HEK293 (cell line): ENCODE measurements at regions not wholly inside any gene's neighbourhood (a gene's known extent, or its start where the extent isn't known, plus 50 kb on each side); places are given as distances from the start of the nearest gene placed in this dataset.
"Not testable (repeated sequence)": the region's sequence is repeated elsewhere in the genome, so short reads cannot be mapped to it uniquely, and the experiment has no call there.

ENCODE experiments used
- CTCF ChIA-PET: fragments of 350-600 bp; formaldehyde crosslinking; extraction: SDS; loops from one replicate; lab custom pipeline; 2021; ENCODE audit warnings: antibody characterized with exemption; lab: Yijun Ruan, JAX
- POLR2A ChIA-PET: fragments of 300-600 bp; formaldehyde crosslinking; extraction: SDS; loops from one replicate; lab custom pipeline; 2020; ENCODE audit warnings: antibody characterized with exemption, inconsistent platforms; lab: Yijun Ruan, JAX
- H3K27ac ChIP-seq: fragments of 200-500 bp; sonication (Bioruptor generic); 2 replicates; pipeline ENCODE4 v1.5.1; 2014; ENCODE audit warnings: low read depth, low read length, control low read depth, inconsistent platforms; ENCODE audit errors: extremely low read depth
- H3K36me3 ChIP-seq, 2 experiments: fragments of 200-500 bp in 1 of 2; sonication (Bioruptor generic) in 1 of 2; 1 replicate in 1 of 2; 2 replicates in 1 of 2; pipeline ENCODE4 v1.5.1; 2014 to 2017; ENCODE audit warnings: inconsistent platforms in 2 of 2, low read length in 2 of 2; ENCODE audit not compliant: control insufficient read depth in 2 of 2, insufficient read depth in 1 of 2
- H3K4me1 ChIP-seq: fragments of 200-500 bp; sonication (Bioruptor generic); 2 replicates; pipeline ENCODE4 v1.5.1; 2014; ENCODE audit warnings: mild to moderate bottlenecking, low read length, inconsistent platforms; ENCODE audit not compliant: control insufficient read depth, insufficient read depth
- H3K4me3 ChIP-seq: 2 replicates; pipeline ENCODE4 v1.5.1; 2011; ENCODE audit warnings: low read depth, mild to moderate bottlenecking, control low read depth, low read length, moderate library complexity
- H3K9me3 ChIP-seq: fragments of 200-500 bp; sonication (Bioruptor generic); 2 replicates; pipeline ENCODE4 v1.5.1; 2014; ENCODE audit warnings: low read depth, low read length, inconsistent platforms; ENCODE audit not compliant: control insufficient read depth, insufficient read depth
- HOXD13 ChIP-seq: sonication (generic); formaldehyde crosslinking; IDR thresholded peaks from 2 replicates; pipeline ENCODE4 v1.8.0; 2022; ENCODE audit warnings: missing genetic modification reagents, borderline replicate concordance
- KLF7 ChIP-seq: fragments of 450-650 bp; formaldehyde crosslinking; IDR thresholded peaks from 2 replicates; pipeline ENCODE4 v1.5.1; 2016; ENCODE audit warnings: missing biosample characterization, missing genetic modification characterization, borderline replicate concordance
- KLF8 ChIP-seq: fragments of 450-650 bp; formaldehyde crosslinking; IDR thresholded peaks from 2 replicates; pipeline ENCODE4 v1.5.1; 2016; ENCODE audit warnings: missing biosample characterization, missing genetic modification characterization
- SETDB1 ChIP-seq: IDR thresholded peaks from one replicate; pipeline ENCODE4 v1.6.1; 2017; ENCODE audit warnings: mild to moderate bottlenecking, low read length, moderate library complexity, mixed read lengths; ENCODE audit not compliant: insufficient read length
- ZNF514 ChIP-seq: fragments of 450-650 bp; formaldehyde crosslinking; IDR thresholded peaks from 2 replicates; pipeline ENCODE4 v1.5.1; 2016; ENCODE audit warnings: missing biosample characterization, missing genetic modification characterization
- ZNF530 ChIP-seq: fragments of 450-650 bp; formaldehyde crosslinking; IDR thresholded peaks from 2 replicates; pipeline ENCODE4 v1.5.1; 2016; ENCODE audit warnings: low read depth, missing biosample characterization, missing genetic modification characterization
- ZNF544 ChIP-seq: fragments of 450-650 bp; formaldehyde crosslinking; IDR thresholded peaks from 2 replicates; pipeline ENCODE4 v1.5.0; 2017; ENCODE audit warnings: missing biosample characterization, missing genetic modification characterization
- ZNF585B ChIP-seq: fragments of 450-650 bp; formaldehyde crosslinking; IDR thresholded peaks from 2 replicates; pipeline ENCODE4 v1.5.1; 2016; ENCODE audit warnings: missing biosample characterization, missing genetic modification characterization
- ZNF777 ChIP-seq: fragments of 450-650 bp; formaldehyde crosslinking; IDR thresholded peaks from 2 replicates; pipeline ENCODE4 v1.5.1; 2017; ENCODE audit warnings: missing biosample characterization, missing genetic modification characterization, borderline replicate concordance
- TF ChIP-seq, protein P1 (sequence below): fragments of 450-650 bp; formaldehyde crosslinking; IDR thresholded peaks from 2 replicates; pipeline ENCODE4 v1.5.1; 2016; ENCODE audit warnings: missing biosample characterization, missing genetic modification characterization
- TF ChIP-seq, protein P2 (sequence below): fragments of 450-650 bp; formaldehyde crosslinking; IDR thresholded peaks from 2 replicates; pipeline ENCODE4 v1.5.1; 2016; ENCODE audit warnings: missing biosample characterization, missing genetic modification characterization
- TF ChIP-seq, protein P3 (sequence below): fragments of 450-650 bp; formaldehyde crosslinking; IDR thresholded peaks from 2 replicates; pipeline ENCODE4 v1.5.1; 2016; ENCODE audit warnings: missing biosample characterization, missing genetic modification characterization
- TF ChIP-seq, protein P4 (sequence below): fragments of 450-650 bp; formaldehyde crosslinking; IDR thresholded peaks from 2 replicates; pipeline ENCODE4 v1.5.1; 2016; ENCODE audit warnings: missing biosample characterization, missing genetic modification characterization
- TF ChIP-seq, protein P5 (sequence below): sonication (generic); formaldehyde crosslinking; IDR thresholded peaks from 2 replicates; pipeline ENCODE4 v1.8.1; 2022; ENCODE audit warnings: mild to moderate bottlenecking, moderate library complexity, missing genetic modification reagents
- TF ChIP-seq, protein P6 (sequence below): fragments of 450-650 bp; formaldehyde crosslinking; IDR thresholded peaks from 2 replicates; pipeline ENCODE4 v1.5.1; 2016; ENCODE audit warnings: missing biosample characterization, missing genetic modification characterization
- TF ChIP-seq, protein P7 (sequence below): fragments of 450-650 bp; formaldehyde crosslinking; IDR thresholded peaks from 2 replicates; pipeline ENCODE4 v1.5.1; 2016; ENCODE audit warnings: missing biosample characterization, missing genetic modification characterization, low read depth

DNA sequence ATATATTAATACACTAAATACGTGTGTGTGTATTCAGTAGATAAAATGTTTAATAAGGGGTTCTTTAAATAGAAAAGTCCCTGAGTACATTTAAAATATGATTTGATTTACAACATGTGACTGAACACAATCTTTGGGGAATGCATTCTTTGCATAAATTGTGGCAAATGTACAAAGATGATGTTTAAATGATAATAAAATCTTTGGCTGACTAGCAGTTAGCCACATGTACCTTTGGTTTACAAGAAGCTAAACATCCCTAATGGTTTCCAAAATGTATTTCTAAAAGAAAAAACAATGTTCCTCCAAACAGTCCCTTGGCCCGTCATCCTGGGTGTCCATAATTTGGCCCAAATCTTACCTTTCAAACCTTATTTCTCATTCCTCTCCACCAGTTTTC, 106.4 kb upstream of the MARK1 start:
- Histone ChIP-seq H3K36me3 (no peaks in the 10 kb centered on the region), H3K9me3 (no peaks in the 10 kb centered on the region), H3K4me1 (no peaks in the 10 kb centered on the region), H3K27ac (no peak overlapping the region), H3K4me3 (no peak overlapping the region)
- ChIA-PET POLR2A (no interaction called here), CTCF (interaction anchor here (1.0 kb wide), 1 partner anchor 355 kb away, joined by 3 read pairs; no protein-coding TSS in a partner anchor)
- TF ChIP-seq ZNF530 (no peak), ZNF777 (tag by site-specific recombination) (no peak), HOXD13 (CRISPR knock-in tag) (no peak)

DNA sequence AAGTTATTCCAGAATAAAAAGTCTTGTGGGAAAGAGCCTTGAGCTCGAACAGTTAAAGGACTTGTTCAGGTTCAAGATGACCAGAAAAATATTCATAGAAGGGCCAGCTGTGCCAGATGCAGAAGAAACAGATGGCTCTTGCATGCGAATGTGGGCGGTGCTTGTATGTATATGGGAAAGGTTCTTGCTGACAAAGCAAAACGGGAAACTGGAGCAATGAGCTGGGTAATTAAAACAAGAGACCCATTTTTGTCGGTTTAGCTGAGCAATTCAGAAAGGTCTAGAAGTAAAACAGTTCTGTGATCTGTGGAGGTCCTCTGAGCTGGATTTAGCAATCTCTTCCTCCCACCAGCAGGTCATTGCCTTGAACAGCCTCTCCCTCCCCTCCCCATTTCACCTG, 107.2 kb upstream of the MARK1 start:
- no peak overlapping the region for H3K4me3 ChIP-seq
- TF ChIP-seq HOXD13 (CRISPR knock-in tag) (no peak), ZNF544 (tag by site-specific recombination) (no peak), SETDB1 (no peak), KLF7 (tag by site-specific recombination) (no peak), ZNF585B (no peak), KLF8 (no peak), ZNF514 (tag by site-specific recombination) (no peak)
- TF ChIP-seq, protein P1, sequence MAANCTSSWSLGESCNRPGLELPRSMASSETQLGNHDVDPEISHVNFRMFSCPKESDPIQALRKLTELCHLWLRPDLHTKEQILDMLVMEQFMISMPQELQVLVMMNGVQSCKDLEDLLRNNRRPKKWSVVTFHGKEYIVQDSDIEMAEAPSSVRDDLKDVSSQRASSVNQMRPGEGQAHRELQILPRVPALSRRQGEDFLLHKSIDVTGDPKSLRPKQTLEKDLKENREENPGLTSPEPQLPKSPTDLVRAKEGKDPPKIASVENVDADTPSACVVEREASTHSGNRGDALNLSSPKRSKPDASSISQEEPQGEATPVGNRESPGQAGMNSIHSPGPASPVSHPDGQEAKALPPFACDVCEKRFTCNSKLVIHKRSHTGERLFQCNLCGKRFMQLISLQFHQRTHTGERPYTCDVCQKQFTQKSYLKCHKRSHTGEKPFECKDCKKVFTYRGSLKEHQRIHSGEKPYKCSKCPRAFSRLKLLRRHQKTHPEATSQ (tag by site-specific recombination), result no peak
- TF ChIP-seq, protein P2, sequence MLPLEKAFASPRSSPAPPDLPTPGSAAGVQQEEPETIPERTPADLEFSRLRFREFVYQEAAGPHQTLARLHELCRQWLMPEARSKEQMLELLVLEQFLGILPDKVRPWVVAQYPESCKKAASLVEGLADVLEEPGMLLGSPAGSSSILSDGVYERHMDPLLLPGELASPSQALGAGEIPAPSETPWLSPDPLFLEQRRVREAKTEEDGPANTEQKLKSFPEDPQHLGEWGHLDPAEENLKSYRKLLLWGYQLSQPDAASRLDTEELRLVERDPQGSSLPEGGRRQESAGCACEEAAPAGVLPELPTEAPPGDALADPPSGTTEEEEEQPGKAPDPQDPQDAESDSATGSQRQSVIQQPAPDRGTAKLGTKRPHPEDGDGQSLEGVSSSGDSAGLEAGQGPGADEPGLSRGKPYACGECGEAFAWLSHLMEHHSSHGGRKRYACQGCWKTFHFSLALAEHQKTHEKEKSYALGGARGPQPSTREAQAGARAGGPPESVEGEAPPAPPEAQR (tag by site-specific recombination), result no peak
- TF ChIP-seq, protein P3, sequence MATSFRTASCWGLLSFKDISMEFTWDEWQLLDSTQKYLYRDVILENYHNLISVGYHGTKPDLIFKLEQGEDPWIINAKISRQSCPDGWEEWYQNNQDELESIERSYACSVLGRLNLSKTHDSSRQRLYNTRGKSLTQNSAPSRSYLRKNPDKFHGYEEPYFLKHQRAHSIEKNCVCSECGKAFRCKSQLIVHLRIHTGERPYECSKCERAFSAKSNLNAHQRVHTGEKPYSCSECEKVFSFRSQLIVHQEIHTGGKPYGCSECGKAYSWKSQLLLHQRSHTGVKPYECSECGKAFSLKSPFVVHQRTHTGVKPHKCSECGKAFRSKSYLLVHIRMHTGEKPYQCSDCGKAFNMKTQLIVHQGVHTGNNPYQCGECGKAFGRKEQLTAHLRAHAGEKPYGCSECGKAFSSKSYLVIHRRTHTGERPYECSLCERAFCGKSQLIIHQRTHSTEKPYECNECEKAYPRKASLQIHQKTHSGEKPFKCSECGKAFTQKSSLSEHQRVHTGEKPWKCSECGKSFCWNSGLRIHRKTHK (tag by site-specific recombination), result no peak
- TF ChIP-seq, protein P4, sequence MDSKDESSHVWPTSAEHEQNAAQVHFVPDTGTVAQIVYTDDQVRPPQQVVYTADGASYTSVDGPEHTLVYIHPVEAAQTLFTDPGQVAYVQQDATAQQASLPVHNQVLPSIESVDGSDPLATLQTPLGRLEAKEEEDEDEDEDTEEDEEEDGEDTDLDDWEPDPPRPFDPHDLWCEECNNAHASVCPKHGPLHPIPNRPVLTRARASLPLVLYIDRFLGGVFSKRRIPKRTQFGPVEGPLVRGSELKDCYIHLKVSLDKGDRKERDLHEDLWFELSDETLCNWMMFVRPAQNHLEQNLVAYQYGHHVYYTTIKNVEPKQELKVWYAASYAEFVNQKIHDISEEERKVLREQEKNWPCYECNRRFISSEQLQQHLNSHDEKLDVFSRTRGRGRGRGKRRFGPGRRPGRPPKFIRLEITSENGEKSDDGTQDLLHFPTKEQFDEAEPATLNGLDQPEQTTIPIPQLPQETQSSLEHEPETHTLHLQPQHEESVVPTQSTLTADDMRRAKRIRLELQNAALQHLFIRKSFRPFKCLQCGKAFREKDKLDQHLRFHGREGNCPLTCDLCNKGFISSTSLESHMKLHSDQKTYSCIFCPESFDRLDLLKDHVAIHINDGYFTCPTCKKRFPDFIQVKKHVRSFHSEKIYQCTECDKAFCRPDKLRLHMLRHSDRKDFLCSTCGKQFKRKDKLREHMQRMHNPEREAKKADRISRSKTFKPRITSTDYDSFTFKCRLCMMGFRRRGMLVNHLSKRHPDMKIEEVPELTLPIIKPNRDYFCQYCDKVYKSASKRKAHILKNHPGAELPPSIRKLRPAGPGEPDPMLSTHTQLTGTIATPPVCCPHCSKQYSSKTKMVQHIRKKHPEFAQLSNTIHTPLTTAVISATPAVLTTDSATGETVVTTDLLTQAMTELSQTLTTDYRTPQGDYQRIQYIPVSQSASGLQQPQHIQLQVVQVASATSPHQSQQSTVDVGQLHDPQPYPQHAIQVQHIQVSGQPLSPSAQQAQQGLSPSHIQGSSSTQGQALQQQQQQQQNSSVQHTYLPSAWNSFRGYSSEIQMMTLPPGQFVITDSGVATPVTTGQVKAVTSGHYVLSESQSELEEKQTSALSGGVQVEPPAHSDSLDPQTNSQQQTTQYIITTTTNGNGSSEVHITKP (tag by site-specific recombination), result no peak
- TF ChIP-seq, protein P5, sequence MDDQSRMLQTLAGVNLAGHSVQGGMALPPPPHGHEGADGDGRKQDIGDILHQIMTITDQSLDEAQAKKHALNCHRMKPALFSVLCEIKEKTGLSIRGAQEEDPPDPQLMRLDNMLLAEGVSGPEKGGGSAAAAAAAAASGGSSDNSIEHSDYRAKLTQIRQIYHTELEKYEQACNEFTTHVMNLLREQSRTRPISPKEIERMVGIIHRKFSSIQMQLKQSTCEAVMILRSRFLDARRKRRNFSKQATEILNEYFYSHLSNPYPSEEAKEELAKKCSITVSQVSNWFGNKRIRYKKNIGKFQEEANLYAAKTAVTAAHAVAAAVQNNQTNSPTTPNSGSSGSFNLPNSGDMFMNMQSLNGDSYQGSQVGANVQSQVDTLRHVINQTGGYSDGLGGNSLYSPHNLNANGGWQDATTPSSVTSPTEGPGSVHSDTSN (CRISPR knock-in tag), result no peak
- TF ChIP-seq, protein P6, sequence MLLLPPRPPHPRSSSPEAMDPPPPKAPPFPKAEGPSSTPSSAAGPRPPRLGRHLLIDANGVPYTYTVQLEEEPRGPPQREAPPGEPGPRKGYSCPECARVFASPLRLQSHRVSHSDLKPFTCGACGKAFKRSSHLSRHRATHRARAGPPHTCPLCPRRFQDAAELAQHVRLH (tag by site-specific recombination), result no peak
- TF ChIP-seq, protein P7, sequence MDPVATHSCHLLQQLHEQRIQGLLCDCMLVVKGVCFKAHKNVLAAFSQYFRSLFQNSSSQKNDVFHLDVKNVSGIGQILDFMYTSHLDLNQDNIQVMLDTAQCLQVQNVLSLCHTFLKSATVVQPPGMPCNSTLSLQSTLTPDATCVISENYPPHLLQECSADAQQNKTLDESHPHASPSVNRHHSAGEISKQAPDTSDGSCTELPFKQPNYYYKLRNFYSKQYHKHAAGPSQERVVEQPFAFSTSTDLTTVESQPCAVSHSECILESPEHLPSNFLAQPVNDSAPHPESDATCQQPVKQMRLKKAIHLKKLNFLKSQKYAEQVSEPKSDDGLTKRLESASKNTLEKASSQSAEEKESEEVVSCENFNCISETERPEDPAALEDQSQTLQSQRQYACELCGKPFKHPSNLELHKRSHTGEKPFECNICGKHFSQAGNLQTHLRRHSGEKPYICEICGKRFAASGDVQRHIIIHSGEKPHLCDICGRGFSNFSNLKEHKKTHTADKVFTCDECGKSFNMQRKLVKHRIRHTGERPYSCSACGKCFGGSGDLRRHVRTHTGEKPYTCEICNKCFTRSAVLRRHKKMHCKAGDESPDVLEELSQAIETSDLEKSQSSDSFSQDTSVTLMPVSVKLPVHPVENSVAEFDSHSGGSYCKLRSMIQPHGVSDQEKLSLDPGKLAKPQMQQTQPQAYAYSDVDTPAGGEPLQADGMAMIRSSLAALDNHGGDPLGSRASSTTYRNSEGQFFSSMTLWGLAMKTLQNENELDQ, result no peak
- no peaks in the 10 kb centered on the region for H3K4me1 ChIP-seq
- no peaks in the 10 kb centered on the region for H3K36me3 ChIP-seq
- no peak overlapping the region for H3K27ac ChIP-seq
- ChIA-PET POLR2A (no interaction called here), CTCF (no interaction called here)
- no peaks in the 10 kb centered on the region for H3K9me3 ChIP-seq

DNA sequence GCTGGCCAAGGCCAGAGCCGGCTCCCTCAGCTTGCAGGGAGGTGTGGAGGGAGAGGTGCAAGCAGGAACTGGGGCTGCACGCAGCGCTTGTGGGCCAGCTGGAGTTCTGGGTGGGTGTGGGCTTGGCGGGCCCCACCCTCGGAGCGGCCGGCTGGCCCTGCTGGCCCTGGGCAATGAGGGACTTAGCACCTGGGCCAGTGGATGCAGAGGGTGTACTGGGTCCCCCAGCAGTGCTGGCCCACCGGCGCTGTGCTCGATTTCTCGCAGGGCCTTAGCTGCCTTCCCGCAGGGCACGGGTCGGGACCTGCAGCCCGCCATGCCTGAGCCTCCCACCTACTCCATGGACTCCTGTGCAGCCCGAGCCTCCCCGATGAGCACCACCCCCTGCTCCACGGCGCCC, 115.6 kb upstream of the MARK1 start:
- H3K4me3 ChIP-seq, POLR2A ChIA-PET, H3K9me3 ChIP-seq, H3K4me1 ChIP-seq, H3K36me3 ChIP-seq, H3K27ac ChIP-seq: not testable (repeated sequence)
- CTCF ChIA-PET, result interaction anchor here (0.6 kb wide), 1 partner anchor 1169 kb away, joined by 3 read pairs; no protein-coding TSS in a partner anchor
